HG03039 (cell line): ENCODE measurements at regions not wholly inside any gene's neighbourhood (a gene's known extent, or its start where the extent isn't known, plus 50 kb on each side); places are given as distances from the start of the nearest gene placed in this dataset.

Experiments
- ATAC-seq: cut with Tn5 transposase; IDR thresholded peaks from one replicate; pipeline ENCODE4 v1.9.1; 2021; ENCODE audit warnings: mild to moderate bottlenecking, moderate library complexity; ENCODE audit not compliant: unreplicated experiment

- ATAC-seq = no peak
These were observed 137.6 kb downstream of the GRIN2B start for GRCh38 chr12:13843841-13844240.

- no peak for ATAC-seq
These were observed 140.0 kb downstream of the GRIN2B start for GRCh38 chr12:13841358-13841757.

GRCh38 chr12:13839365-13840336 is 141.8 kb downstream of the GRIN2B start:
- no peak for ATAC-seq

- ATAC-seq = no peak
These were observed 145.3 kb downstream of the GRIN2B start for GRCh38 chr12:13836099-13836498.

GRCh38 chr12:13835652-13836051 is 145.8 kb downstream of the GRIN2B start:
- no peak for ATAC-seq

GRCh38 chr12:13834241-13834640 is 147.2 kb downstream of the GRIN2B start:
- ATAC-seq = no peak

- ATAC-seq = no peak
These were observed 164.3 kb downstream of the GRIN2B start for GRCh38 chr12:13817131-13817530.

- no peak for ATAC-seq
These were observed 165.0 kb downstream of the GRIN2B start for GRCh38 chr12:13816394-13816793.

- no peak for ATAC-seq
These were observed 169.2 kb downstream of the GRIN2B start for GRCh38 chr12:13812168-13812567.

- ATAC-seq = no peak
These were observed 170.3 kb downstream of the GRIN2B start for GRCh38 chr12:13811061-13811460.

- ATAC-seq = no peak
These were observed 176.4 kb downstream of the GRIN2B start for GRCh38 chr12:13805041-13805440.

- ATAC-seq = no peak
These were observed 179.9 kb downstream of the GRIN2B start for GRCh38 chr12:13801543-13801942.

GRCh38 chr12:13799574-13799973 is 181.8 kb downstream of the GRIN2B start:
- ATAC-seq = no peak

GRCh38 chr12:13798162-13798561 is 183.2 kb downstream of the GRIN2B start:
- ATAC-seq = no peak

- no peak for ATAC-seq
These were observed 186.7 kb downstream of the GRIN2B start for GRCh38 chr12:13794706-13795105.

GRCh38 chr12:13790317-13790716 is 191.1 kb downstream of the GRIN2B start:
- no peak for ATAC-seq

GRCh38 chr12:13788626-13789025 is 192.8 kb downstream of the GRIN2B start:
- ATAC-seq = no peak

- no peak for ATAC-seq
These were observed 194.8 kb downstream of the GRIN2B start for GRCh38 chr12:13786646-13787045.

- ATAC-seq = no peak
These were observed 196.9 kb downstream of the GRIN2B start for GRCh38 chr12:13784504-13784903.

GRCh38 chr12:13780453-13780852 is 200.9 kb downstream of the GRIN2B start:
- no peak for ATAC-seq

- no peak for ATAC-seq
These were observed 204.0 kb downstream of the GRIN2B start for GRCh38 chr12:13777374-13777773.

- ATAC-seq = no peak
These were observed 209.1 kb downstream of the GRIN2B start for GRCh38 chr12:13772264-13772663.

- no peak for ATAC-seq
These were observed 210.8 kb downstream of the GRIN2B start for GRCh38 chr12:13770576-13770975.
